ENCODE measurements at regions not wholly inside any gene's neighbourhood (a gene's known extent, or its start where the extent isn't known, plus 50 kb on each side); places are given as distances from the start of the nearest gene placed in this dataset.

GRCh38 chr5:75856056-75856455 lies 138.8 kb upstream of the POC5 start:
- SMC1A ChIA-PET (ENCODE audit: uncharacterized antibody, unreplicated experiment): no interaction called here
- RAD21 ChIA-PET (ENCODE audit: unreplicated experiment): no interaction called here
- Histone ChIP-seq H2AFZ (ENCODE audit: control insufficient read depth, low read depth, low read length) (no peak overlapping the region), H3K9me3 (replicated peaks; ENCODE audit: control insufficient read depth, insufficient read depth, low read length) (no peaks in the 10 kb centered on the region), H3K27ac (ENCODE audit: control insufficient read depth, insufficient read depth) (no peak overlapping the region), H3K27me3 (replicated peaks in 1 of 2; ENCODE audit: control insufficient read depth in 2 of 2, insufficient read depth in 2 of 2, low read length in 1 of 2) (no peaks in the 10 kb centered on the region), H3K36me3 (ENCODE audit: control insufficient read depth in 2 of 2, insufficient read depth in 2 of 2, low read length in 1 of 2) (no peaks in the 10 kb centered on the region), H3K79me2 (ENCODE audit: control insufficient read depth, insufficient read depth, low read length) (no peaks in the 10 kb centered on the region), H4K20me1 (ENCODE audit: control insufficient read depth, insufficient read depth) (no peaks in the 10 kb centered on the region), H3K9ac (ENCODE audit: control insufficient read depth, insufficient read depth, low read length) (no peak overlapping the region), H3K4me2 (ENCODE audit: control insufficient read depth, insufficient read depth) (no peak overlapping the region), H3K4me1 (ENCODE audit: control insufficient read depth, insufficient read depth, low read length) (no peaks in the 10 kb centered on the region), H3K4me3 (no peak overlapping the region)
- TF ChIP-seq STAT3 (IDR thresholded peaks at IDR 0.05; ENCODE audit: low read depth, low read length): no peak
- no peak for TF ChIP-seq NRF1 (conservative IDR thresholded peaks at IDR 0.05; ENCODE audit: low read depth, low read length)
- no peak for TF ChIP-seq NFYB (IDR thresholded peaks at IDR 0.05; ENCODE audit: insufficient read depth, low read depth, low read length)
- no peak for TF ChIP-seq TBL1XR1 (IDR thresholded peaks at IDR 0.05; ENCODE audit: low read depth, low read length)
- no peak for TF ChIP-seq TCF3 (IDR thresholded peaks at IDR 0.05; ENCODE audit: borderline replicate concordance, insufficient read depth, low read depth, low read length)
- TF ChIP-seq SP1 (IDR thresholded peaks at IDR 0.05; ENCODE audit: low read depth, low read length): no peak
- no peak for TF ChIP-seq EGR1 (IDR thresholded peaks at IDR 0.05; ENCODE audit: borderline replicate concordance in 1 of 2, low read depth in 2 of 2, low read length in 2 of 2)
- no peak for TF ChIP-seq CHD2 (IDR thresholded peaks at IDR 0.05; ENCODE audit: borderline replicate concordance, low read depth, low read length)
- no peak for TF ChIP-seq MAX (IDR thresholded peaks at IDR 0.05; ENCODE audit: low read depth, low read length)
- TF ChIP-seq ZBTB40 (IDR thresholded peaks at IDR 0.05; ENCODE audit: borderline replicate concordance): no peak
- no peak for TF ChIP-seq FOS (IDR thresholded peaks at IDR 0.05; ENCODE audit: borderline replicate concordance, extremely low read depth, insufficient read length)
- TF ChIP-seq WRNIP1 (IDR thresholded peaks at IDR 0.05; ENCODE audit: borderline replicate concordance, low read depth, low read length): no peak
- no peak for TF ChIP-seq SREBF1 (IDR thresholded peaks at IDR 0.05; ENCODE audit: low read length)
- TF ChIP-seq HDGF (IDR thresholded peaks at IDR 0.05): no peak
- no peak for TF ChIP-seq SMAD1 (IDR thresholded peaks at IDR 0.05; ENCODE audit: low read depth, partially characterized antibody)
- TF ChIP-seq SIN3A (IDR thresholded peaks at IDR 0.05; ENCODE audit: low read depth, low read length): no peak
- CTCF ChIA-PET: no interaction called here
- ATAC-seq (no peak), DNase-seq (ENCODE audit: low read depth, low spot score) (no peak), FAIRE-seq (no peak)
- BruUV-seq (replicated peaks): no TSS peak
- POLR2A ChIA-PET: no interaction called here
- in situ Hi-C loops (cut with MboI) (no loop called here), intact Hi-C loops (cut with micrococcal nuclease; ENCODE audit: unreplicated experiment) (no loop called here)
